Mammary epithelial cell (primary cell): ENCODE measurements at regions not wholly inside any gene's neighbourhood (a gene's known extent, or its start where the extent isn't known, plus 50 kb on each side); places are given as distances from the start of the nearest gene placed in this dataset.

ENCODE experiments used
- EZH2 ChIP-seq: IDR thresholded peaks from 2 replicates; pipeline ENCODE4 v1.6.1; 2012; ENCODE audit warnings: low read length, inconsistent platforms, borderline replicate concordance
- TF ChIP-seq, protein P1 (sequence below), 2 donors: IDR thresholded peaks in 1 of 2; conservative IDR thresholded peaks in 1 of 2; 2 replicates each; pipeline ENCODE4 v1.5.1; 2011 to 2012; ENCODE audit warnings: inconsistent platforms in 2 of 2, low read length in 2 of 2, mild to moderate bottlenecking in 2 of 2, control low read depth in 1 of 2, low read depth in 1 of 2; ENCODE audit not compliant: insufficient read depth in 1 of 2; ENCODE audit errors: extremely low read depth in 1 of 2

DNA sequence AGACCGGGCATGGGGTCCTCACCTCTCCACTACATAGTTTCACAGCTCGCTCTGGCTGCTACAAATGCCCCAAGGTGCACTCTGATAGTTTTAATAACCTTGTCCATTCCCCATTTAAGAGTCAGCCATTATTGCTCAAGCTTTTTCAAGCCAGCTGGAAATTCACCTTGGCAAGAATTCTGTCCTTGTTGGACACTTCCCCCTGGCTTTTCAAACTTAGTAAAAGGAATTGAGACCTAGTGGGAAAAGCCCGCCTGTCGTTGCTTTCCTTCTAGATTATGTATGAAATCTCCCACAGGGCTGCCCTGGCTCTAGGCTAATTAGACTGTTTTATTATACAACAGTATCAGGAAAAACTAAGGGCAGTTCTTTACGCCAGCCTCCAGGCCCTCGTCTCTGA is 293.7 kb upstream of the GADL1 start:
- no peak for TF ChIP-seq EZH2
- TF ChIP-seq, protein P1, sequence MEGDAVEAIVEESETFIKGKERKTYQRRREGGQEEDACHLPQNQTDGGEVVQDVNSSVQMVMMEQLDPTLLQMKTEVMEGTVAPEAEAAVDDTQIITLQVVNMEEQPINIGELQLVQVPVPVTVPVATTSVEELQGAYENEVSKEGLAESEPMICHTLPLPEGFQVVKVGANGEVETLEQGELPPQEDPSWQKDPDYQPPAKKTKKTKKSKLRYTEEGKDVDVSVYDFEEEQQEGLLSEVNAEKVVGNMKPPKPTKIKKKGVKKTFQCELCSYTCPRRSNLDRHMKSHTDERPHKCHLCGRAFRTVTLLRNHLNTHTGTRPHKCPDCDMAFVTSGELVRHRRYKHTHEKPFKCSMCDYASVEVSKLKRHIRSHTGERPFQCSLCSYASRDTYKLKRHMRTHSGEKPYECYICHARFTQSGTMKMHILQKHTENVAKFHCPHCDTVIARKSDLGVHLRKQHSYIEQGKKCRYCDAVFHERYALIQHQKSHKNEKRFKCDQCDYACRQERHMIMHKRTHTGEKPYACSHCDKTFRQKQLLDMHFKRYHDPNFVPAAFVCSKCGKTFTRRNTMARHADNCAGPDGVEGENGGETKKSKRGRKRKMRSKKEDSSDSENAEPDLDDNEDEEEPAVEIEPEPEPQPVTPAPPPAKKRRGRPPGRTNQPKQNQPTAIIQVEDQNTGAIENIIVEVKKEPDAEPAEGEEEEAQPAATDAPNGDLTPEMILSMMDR (conservative IDR thresholded peaks at IDR 0.05 in 1 of 2, IDR thresholded peaks at IDR 0.05 in 1 of 2; ENCODE audit: extremely low read depth in 1 of 2, insufficient read depth in 1 of 2, low read depth in 1 of 2, low read length in 2 of 2): no peak
